ENCODE measurements at regions not wholly inside any gene's neighbourhood (a gene's known extent, or its start where the extent isn't known, plus 50 kb on each side); places are given as distances from the start of the nearest gene placed in this dataset.

DNA sequence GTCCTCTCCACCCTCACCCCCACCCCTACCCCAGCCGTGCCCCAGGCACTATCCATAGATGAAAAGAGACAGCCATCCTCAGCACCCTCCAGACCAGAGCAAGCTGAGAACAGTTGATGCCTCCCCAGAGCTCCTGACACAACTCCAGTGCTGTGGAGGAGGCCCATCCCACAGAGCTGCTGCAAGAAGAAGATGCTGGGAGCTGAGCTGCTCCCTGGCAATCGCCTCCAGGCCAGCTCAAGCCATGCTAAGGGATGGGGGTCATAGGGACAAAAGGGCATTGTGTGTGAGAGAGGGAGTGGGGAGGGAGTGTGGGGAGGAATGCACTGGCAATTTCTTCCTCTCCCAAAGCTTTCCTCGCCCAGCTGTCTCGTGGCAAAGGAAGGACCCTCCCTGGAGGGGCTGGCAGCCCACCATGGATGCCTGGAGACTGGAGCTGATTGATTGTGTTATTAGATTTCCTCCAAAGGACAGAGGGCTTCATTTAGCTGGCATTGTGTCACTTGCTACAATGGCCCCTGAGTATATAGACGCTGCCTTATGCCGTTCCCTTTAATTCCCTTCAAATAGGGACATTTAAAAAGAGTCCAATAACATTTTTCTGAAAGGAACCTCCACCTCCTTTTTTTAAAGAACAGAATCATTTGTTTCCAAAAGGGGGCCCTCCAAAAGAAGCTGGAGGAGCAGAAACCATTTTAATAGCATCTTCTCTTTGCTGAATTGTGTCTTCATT lies 476.4 kb downstream of the FOXO1 start:
- ATAC-seq, result no peak
- Histone ChIP-seq H3K9me3 (replicated peaks; ENCODE audit: control insufficient read depth, insufficient read depth, low read depth, low read length) (no peaks in the 10 kb centered on the region), H2AFZ (ENCODE audit: low read depth, low read length) (no peak overlapping the region), H3K27me3 (ENCODE audit: control insufficient read depth in 2 of 2, insufficient read depth in 2 of 2, low read length in 2 of 2) (peaks cover 5 to 30% of the 10 kb centered on the region in 2 experiments; a peak in 3 of 5 replicates), H3K4me1 (replicated peaks in 1 of 2; ENCODE audit: control insufficient read depth in 2 of 2, insufficient read depth in 2 of 2, low read length in 2 of 2) (no peaks in the 10 kb centered on the region), H3K4me3 (no peak overlapping the region), H3K9me1 (ENCODE audit: control insufficient read depth, insufficient read depth, low read length) (no peaks in the 10 kb centered on the region), H3K9ac (ENCODE audit: insufficient read depth in 1 of 2, low read depth in 2 of 2, low read length in 2 of 2) (no peak overlapping the region), H3K27ac (ENCODE audit: extremely low read depth, low read depth, low read length) (no peak overlapping the region), H3K79me2 (ENCODE audit: control insufficient read depth, insufficient read depth, low read length) (no peaks in the 10 kb centered on the region), H3K4me2 (ENCODE audit: insufficient read depth, low read length) (no peak overlapping the region), H3K36me3 (ENCODE audit: control insufficient read depth, insufficient read depth, low read length) (no peaks in the 10 kb centered on the region), H4K20me1 (replicated peaks; ENCODE audit: control insufficient read depth, insufficient read depth, low read length) (no peaks in the 10 kb centered on the region)
- no peak for DNase-seq (ENCODE audit: extremely low read depth in 1 of 4, low spot score in 3 of 4)
- 0% methylated on average over 3 of the region's 6 CpGs for WGBS (ENCODE audit: insufficient coverage, low coverage, missing lambda C conversion rate)
- no peak for TF ChIP-seq DACH1 (IDR thresholded peaks at IDR 0.05; ENCODE audit: partially characterized antibody)
- no peak for TF ChIP-seq ZNF696 (CRISPR knock-in tag; conservative IDR thresholded peaks at IDR 0.05)
- TF ChIP-seq PYGO2 (tag; IDR thresholded peaks at IDR 0.05), result no peak
- TF ChIP-seq ZNF263 (CRISPR knock-in tag; IDR thresholded peaks at IDR 0.05; ENCODE audit: borderline replicate concordance), result no peak
- TF ChIP-seq CBX2 (IDR thresholded peaks at IDR 0.05; ENCODE audit: insufficient read depth, low read length, poor library complexity, severe bottlenecking), result no peak
- TF ChIP-seq ZNF586 (CRISPR knock-in tag; conservative IDR thresholded peaks at IDR 0.05), result no peak
- TF ChIP-seq ZKSCAN3 (CRISPR knock-in tag; IDR thresholded peaks at IDR 0.05), result no peak
- TF ChIP-seq NR2C2 (CRISPR knock-in tag; IDR thresholded peaks at IDR 0.05), result no peak
- no peak for TF ChIP-seq NR2C2 (tag; IDR thresholded peaks at IDR 0.05)
- no peak for TF ChIP-seq HNRNPLL (IDR thresholded peaks at IDR 0.05; ENCODE audit: low read depth, low read length, poor library complexity, severe bottlenecking)
- no peak for TF ChIP-seq ZNF24 (IDR thresholded peaks at IDR 0.05)
- TF ChIP-seq HSF4 (CRISPR knock-in tag; IDR thresholded peaks at IDR 0.05; ENCODE audit: borderline replicate concordance), result no peak
- no peak for TF ChIP-seq PCBP1 (IDR thresholded peaks at IDR 0.05; ENCODE audit: low read depth, low read length, poor library complexity, severe bottlenecking)
- no peak for TF ChIP-seq ZSCAN29 (IDR thresholded peaks at IDR 0.05)
- TF ChIP-seq BDP1 (IDR thresholded peaks at IDR 0.05; ENCODE audit: insufficient read depth, insufficient read length), result no peak
- FAIRE-seq, result no peak
- intact Hi-C loops (cut with micrococcal nuclease) (no loop called here), in situ Hi-C loops (cut with MboI) (no loop called here)
- no TSS peak for BruUV-seq (replicated peaks)
- POLR2A ChIA-PET, result no interaction called here
- CTCF ChIA-PET (ENCODE audit: low intra/inter-chr PET ratio), result no interaction called here
